Upper lobe of left lung (tissue), 4 donors: ENCODE measurements at regions not wholly inside any gene's neighbourhood (a gene's known extent, or its start where the extent isn't known, plus 50 kb on each side); places are given as distances from the start of the nearest gene placed in this dataset.

ENCODE experiments used
- CTCF ChIP-seq, 6 experiments: fragments of 450-650 bp in 4 of 6; fragments of 200-600 bp in 2 of 6; sonication (generic) in 2 of 6; IDR thresholded peaks; one replicate each; pipeline ENCODE4 v1.5.1; 2016 to 2019; ENCODE audit warnings: antibody characterized with exemption in 6 of 6
- EP300 ChIP-seq, 4 donors: sonication (generic); formaldehyde crosslinking; IDR thresholded peaks; one replicate each; pipeline ENCODE4 v1.5.1; 2017; ENCODE audit warnings: antibody characterized with exemption in 4 of 4, control low read depth in 2 of 4

- TF ChIP-seq CTCF (IDR thresholded peaks at IDR 0.05) = no peak
- no peak for TF ChIP-seq EP300 (IDR thresholded peaks at IDR 0.05)
These were observed 718.7 kb upstream of the GCFC2 start for GRCh38 chr2:76429374-76429773.
